Progenitor cell of endocrine pancreas (in vitro differentiated cells): ENCODE measurements at regions not wholly inside any gene's neighbourhood (a gene's known extent, or its start where the extent isn't known, plus 50 kb on each side); places are given as distances from the start of the nearest gene placed in this dataset.

Experiments used
- DNase-seq: peaks from one replicate; pipeline ENCODE4 v3.0.0; 2021; ENCODE audit warnings: low spot score; ENCODE audit not compliant: unreplicated experiment
- H3K27ac Mint-ChIP-seq: 2 replicates; pipeline ENCODE4 v1.8.0; 2021; ENCODE audit warnings: mild to moderate bottlenecking, moderate library complexity, mixed read lengths
- H3K27me3 Mint-ChIP-seq: 2 replicates; pipeline ENCODE4 v1.8.0; 2021; ENCODE audit warnings: mixed read lengths
- H3K36me3 Mint-ChIP-seq: 2 replicates; pipeline ENCODE4 v1.8.0; 2022; ENCODE audit warnings: mixed read lengths; ENCODE audit not compliant: insufficient read depth
- H3K4me1 Mint-ChIP-seq: 2 replicates; pipeline ENCODE4 v1.8.0; 2021; ENCODE audit warnings: low read depth, mixed read lengths
- H3K4me3 Mint-ChIP-seq: 2 replicates; pipeline ENCODE4 v1.8.0; 2021; ENCODE audit warnings: low read depth, mild to moderate bottlenecking, moderate library complexity, mixed read lengths
- H3K9me3 Mint-ChIP-seq: 2 replicates; pipeline ENCODE4 v1.8.0; 2021; ENCODE audit warnings: low read depth, mixed read lengths
- TF ChIP-seq, protein P1 (sequence below): fragments of 200-600 bp; sonication (generic); IDR thresholded peaks from one replicate; pipeline ENCODE4 v1.5.0; 2021; ENCODE audit warnings: antibody characterized with exemption, mild to moderate bottlenecking; ENCODE audit not compliant: unreplicated experiment

DNA sequence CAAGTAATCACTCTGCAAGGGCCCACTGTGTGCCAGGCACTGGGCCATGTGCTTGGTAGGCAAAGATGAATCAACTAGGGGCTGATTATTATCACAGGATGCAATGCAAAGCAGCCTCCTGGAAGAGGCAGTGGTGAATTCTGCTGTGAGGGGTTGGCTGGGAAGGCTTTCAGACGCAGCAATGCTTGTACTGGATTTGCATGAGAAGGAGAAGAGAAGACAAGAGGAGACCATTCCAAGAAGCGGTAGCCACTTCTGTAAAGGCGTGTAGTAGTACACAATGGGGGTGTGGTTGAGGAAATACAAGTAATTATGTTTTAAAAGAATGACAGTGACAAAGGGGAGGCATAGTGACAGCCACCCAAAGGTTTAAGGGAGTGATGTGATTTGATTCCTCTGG lies 502.7 kb downstream of the PLCL1 start:
- TF ChIP-seq, protein P1, sequence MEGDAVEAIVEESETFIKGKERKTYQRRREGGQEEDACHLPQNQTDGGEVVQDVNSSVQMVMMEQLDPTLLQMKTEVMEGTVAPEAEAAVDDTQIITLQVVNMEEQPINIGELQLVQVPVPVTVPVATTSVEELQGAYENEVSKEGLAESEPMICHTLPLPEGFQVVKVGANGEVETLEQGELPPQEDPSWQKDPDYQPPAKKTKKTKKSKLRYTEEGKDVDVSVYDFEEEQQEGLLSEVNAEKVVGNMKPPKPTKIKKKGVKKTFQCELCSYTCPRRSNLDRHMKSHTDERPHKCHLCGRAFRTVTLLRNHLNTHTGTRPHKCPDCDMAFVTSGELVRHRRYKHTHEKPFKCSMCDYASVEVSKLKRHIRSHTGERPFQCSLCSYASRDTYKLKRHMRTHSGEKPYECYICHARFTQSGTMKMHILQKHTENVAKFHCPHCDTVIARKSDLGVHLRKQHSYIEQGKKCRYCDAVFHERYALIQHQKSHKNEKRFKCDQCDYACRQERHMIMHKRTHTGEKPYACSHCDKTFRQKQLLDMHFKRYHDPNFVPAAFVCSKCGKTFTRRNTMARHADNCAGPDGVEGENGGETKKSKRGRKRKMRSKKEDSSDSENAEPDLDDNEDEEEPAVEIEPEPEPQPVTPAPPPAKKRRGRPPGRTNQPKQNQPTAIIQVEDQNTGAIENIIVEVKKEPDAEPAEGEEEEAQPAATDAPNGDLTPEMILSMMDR: no peak
- peaks cover 4% of the 10 kb centered on the region for H3K4me1 Mint-ChIP-seq
- peaks cover 4% of the 10 kb centered on the region for H3K27me3 Mint-ChIP-seq
- H3K9me3 Mint-ChIP-seq: no peaks in the 10 kb centered on the region
- no peak for DNase-seq
- no peak overlapping the region for H3K4me3 Mint-ChIP-seq
- no peak overlapping the region for H3K27ac Mint-ChIP-seq
- no peaks in the 10 kb centered on the region for H3K36me3 Mint-ChIP-seq

DNA sequence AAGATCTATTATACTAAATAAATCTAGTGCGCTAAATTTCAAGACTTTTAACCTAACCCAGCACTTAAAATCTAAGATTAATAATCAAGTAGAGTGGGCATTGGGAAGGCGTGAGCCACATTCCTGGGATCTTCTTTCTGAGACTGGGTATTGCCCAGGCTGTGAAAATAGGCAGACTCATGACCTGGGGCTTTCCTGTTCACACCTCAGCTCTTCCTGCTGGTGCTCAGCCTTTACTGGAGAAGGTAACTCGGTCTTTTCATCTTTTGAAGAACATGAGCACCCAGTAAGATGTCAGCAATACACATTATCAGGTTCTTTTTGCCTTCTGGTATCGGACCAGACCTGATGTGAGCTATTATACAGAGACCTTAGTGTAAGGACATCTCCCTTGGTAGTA lies 500.5 kb downstream of the PLCL1 start:
- Mint-ChIP-seq H3K36me3 (no peaks in the 10 kb centered on the region), H3K4me3 (no peak overlapping the region)
- no peak for DNase-seq

GRCh38 chr2:198297350-198297749 lies 493.0 kb downstream of the PLCL1 start:
- H3K9me3 Mint-ChIP-seq: no peaks in the 10 kb centered on the region
- no peak for DNase-seq
- H3K27me3 Mint-ChIP-seq: peaks cover 12% of the 10 kb centered on the region
- H3K4me3 Mint-ChIP-seq: no peak overlapping the region
- H3K36me3 Mint-ChIP-seq: no peaks in the 10 kb centered on the region
- TF ChIP-seq, protein P1: no peak
- no peak overlapping the region for H3K27ac Mint-ChIP-seq
- H3K4me1 Mint-ChIP-seq: peaks cover 3% of the 10 kb centered on the region

More for the DNA sequence above, 500.5 kb downstream of the PLCL1 start:
- H3K4me1 Mint-ChIP-seq: no peaks in the 10 kb centered on the region
- TF ChIP-seq, protein P1: no peak
- H3K27me3 Mint-ChIP-seq: peaks cover 10% of the 10 kb centered on the region
- H3K9me3 Mint-ChIP-seq: no peaks in the 10 kb centered on the region
- no peak overlapping the region for H3K27ac Mint-ChIP-seq

DNA sequence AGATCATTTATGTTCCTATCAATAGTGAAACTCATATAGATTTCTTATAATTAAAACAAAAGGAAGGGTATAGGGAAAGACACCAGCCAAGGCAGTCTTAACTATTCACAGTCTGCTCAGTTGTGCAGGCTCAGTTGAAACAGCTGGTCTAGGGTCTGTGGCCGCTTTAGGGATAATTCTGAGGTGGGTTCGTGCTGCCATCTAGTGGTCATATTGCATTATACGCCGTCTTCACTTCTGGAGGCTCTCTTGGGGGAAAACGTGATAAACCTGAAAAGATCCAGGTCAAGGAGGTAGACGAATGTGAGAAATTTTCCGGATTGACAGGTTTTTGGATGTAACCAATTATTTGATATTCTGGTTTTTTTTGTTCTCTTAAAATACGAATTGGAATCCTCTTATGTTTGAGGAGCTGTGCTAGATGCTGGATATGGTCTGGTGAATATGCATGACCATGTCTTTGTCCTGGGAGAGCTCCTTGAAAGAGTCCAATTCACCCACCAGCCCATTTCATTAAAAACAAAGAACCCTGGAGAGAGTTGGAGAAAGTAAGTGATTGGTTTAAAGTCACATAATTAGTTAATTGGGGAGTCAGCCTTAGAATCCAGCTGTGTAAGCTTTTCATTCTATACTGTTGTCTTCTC lies 492.4 kb downstream of the PLCL1 start:
- DNase-seq: peak; percentile 60
- TF ChIP-seq, protein P1: peak; percentile 85
- no peak overlapping the region for H3K4me3 Mint-ChIP-seq
- no peaks in the 10 kb centered on the region for H3K9me3 Mint-ChIP-seq
- no peak overlapping the region for H3K27ac Mint-ChIP-seq
- peaks cover 12% of the 10 kb centered on the region for H3K27me3 Mint-ChIP-seq
- no peaks in the 10 kb centered on the region for H3K36me3 Mint-ChIP-seq
- peaks cover 3% of the 10 kb centered on the region for H3K4me1 Mint-ChIP-seq

GRCh38 chr2:198293281-198293680 lies 488.9 kb downstream of the PLCL1 start:
- DNase-seq: no peak
- Mint-ChIP-seq H3K27ac (no peak overlapping the region), H3K9me3 (no peaks in the 10 kb centered on the region), H3K4me3 (no peak overlapping the region), H3K27me3 (peaks cover 6% of the 10 kb centered on the region), H3K4me1 (peaks cover 3% of the 10 kb centered on the region), H3K36me3 (no peaks in the 10 kb centered on the region)
- TF ChIP-seq, protein P1: no peak
